Inferior parietal cortex (tissue), 1 donor: ENCODE measurements at regions not wholly inside any gene's neighbourhood (a gene's known extent, or its start where the extent isn't known, plus 50 kb on each side); places are given as distances from the start of the nearest gene placed in this dataset.

Source experiments
- DNase-seq: peaks from one replicate; pipeline ENCODE4 v3.0.0-alpha.2; 2016; ENCODE audit errors: extremely low spot score

- DNase-seq: no peak
These were observed 648.3 kb upstream of the CFAP20DC start for GRCh38 chr3:59698091-59698490.

DNA sequence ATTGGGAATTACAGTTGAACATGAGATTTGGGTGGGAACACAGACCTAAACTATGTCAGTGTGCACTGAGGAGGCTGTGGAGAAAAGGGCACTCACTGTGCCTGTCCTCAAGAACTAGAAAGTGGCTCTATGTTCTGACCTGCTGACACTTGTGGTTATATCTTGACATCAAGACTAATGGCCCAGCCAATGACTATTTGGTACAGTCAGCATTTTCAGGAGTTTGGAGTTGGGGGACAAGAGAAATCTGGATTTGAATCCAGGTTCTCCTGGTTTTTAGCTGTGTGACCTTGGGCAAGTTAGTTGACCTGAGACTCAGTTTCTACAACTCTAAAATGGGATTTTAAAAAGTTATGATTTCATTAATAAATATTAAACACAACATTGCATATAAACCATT lies 647.0 kb upstream of the CFAP20DC start:
- DNase-seq: no peak

DNA sequence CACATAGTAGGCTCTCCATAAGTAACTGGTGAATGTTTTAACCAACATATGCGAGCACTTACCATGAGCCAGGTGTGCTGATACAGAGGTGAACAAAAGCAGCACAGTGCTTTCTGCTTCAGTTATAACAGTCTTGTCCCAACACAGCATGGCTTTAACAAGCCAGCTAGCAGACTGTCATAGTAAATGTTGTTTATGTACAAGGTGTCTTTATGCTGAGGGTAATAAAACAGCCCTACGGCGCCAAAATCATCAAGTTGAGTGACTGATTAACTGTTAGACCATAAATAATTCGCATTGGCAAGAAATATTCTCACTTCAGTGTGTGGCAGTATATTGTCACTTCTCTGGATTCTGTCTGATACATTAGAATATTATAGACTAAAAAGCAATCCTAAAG lies 646.0 kb upstream of the CFAP20DC start:
- no peak for DNase-seq

- DNase-seq: no peak
These were observed 642.3 kb upstream of the CFAP20DC start for GRCh38 chr3:59692117-59692516.

DNA sequence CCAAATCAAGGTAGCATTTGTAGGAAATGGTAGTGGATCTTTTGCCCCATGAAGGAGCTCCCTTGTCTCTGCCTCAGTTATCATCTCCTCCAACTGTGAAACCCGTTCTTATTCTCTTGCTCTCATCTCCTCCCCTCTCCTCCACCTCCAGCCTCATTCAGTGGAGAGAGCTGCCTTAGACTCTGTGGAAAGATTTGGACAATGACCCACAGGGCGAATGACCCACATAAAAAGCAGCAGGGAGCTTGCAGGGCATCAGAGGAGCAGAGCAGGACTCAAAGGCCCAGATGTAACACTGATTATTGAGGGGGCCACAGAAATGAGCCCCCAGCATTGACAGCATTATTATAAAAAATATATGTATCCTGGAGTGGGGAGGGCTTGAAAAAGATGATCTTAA lies 641.1 kb upstream of the CFAP20DC start:
- no peak for DNase-seq

GRCh38 chr3:59688636-59689035 lies 638.8 kb upstream of the CFAP20DC start:
- no peak for DNase-seq

GRCh38 chr3:59685432-59685831 lies 635.6 kb upstream of the CFAP20DC start:
- DNase-seq: no peak

DNA sequence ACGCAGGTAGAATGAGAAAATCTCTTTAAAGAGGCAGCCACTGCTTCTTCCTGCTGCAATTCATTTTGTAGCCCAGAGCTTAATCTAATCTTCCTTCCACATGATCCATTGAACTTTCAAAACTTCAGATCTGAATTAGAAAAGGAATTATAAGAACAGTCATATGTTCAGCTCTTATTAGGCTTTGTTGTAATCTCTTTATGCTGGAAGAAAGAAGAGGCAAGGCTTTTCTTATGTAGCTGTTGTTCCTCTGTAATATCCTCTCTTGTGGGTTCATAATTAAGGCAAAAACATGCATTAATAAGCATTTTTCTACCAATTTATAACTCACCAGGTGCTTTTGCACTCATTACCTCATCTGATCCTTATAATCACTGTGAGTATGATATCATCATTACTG lies 634.9 kb upstream of the CFAP20DC start:
- DNase-seq: no peak

DNA sequence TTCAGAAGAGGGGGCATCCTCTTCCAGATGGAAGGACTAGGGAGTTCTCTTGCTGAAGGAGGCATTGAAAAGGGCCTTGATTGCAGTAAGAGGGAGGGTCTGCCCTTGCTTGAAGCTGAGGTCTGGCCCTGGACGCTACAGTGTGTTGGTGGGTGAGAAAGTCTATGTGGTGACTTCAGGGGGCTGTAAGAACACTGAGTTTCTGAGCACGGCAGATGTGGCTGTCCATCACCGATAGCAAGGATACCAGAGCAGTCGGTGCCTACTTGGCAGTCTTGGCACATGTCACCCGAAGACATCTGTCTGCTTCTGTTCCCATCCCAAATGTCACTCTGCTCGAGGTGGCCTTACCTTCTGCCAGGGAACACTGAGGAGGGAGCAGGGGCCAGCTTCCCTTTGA lies 631.1 kb upstream of the CFAP20DC start:
- no peak for DNase-seq

DNA sequence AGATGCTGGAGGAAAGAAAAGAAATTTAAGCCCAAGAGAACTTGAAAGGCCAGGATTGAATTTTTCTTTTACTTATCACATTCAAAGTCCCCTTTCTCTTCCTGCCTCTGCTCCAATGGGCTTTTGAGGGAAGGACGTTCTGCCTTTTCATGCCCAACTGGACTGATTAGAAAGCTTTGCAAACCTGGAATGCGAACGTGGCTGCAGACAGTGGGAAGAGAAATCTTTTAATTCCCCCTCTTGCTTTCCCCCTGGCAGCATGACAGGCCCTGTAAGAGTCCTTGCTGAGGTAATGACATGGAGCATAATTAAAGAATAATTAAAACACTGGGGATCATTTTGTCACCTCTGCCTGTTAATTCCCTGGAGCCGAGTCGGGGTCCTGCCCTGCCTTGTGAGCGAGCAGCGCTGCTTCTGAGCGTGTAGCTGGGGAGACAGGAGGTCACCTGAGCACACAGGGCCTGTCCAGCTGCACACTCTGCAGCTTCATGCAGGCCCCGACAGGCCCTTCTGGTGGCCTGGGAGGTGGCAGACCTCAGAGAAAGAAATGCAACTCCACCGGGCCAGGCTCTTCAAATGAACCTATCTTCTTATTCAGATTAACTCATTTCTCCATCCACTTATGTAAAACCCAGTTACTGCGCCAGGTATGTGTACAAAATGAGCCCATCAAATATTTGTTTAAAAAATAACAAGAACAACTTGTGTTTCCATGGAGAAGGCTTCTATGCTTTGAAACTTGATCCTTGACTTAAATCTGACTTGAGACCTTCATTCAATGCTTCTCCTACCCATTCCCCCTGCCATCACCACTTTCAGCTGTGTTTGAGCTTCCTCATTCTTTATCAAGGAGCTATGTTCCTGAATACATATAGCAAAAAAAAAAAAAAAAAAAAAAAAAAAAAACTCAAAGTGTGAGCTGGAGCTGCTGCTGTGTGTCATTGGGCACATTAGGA lies 628.2 kb upstream of the CFAP20DC start:
- DNase-seq: no peak

- DNase-seq: no peak
These were observed 625.7 kb upstream of the CFAP20DC start for GRCh38 chr3:59675495-59675894.

DNA sequence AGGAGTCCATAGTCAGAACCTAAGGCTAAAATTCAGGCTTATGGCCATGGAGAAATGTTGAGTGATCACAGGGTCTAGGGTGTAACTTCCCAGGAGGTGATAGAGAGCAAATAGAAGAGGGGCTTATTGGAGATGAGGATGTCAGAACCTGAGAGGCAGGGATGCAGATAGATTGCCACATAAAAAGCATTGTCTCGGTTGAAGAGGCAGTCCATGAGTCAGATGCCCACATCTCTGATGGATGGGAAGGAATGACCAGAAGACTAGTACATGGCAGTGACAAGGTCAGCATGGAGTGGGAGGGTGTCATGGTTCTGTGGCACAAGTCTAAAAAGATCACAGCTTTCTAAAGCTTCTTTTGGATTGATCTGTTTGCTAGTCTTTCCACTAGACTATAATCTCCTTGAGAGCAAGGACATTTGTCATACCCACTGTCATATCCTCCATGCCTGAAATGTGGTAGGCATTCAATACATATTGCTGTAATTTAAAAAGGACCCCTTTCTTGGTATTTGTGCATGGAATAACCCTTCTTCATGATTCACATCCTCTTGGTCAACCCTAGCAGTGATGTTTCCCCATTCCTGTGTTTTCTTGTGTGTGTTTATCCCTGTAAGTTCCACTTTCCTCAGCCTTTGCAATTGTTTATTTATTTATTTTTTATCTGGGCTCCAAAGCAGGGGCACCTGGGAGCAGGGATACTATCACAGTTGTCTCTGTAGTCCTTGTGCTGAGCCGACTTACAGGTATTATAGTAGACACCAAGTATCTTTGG lies 613.4 kb upstream of the CFAP20DC start:
- no peak for DNase-seq

GRCh38 chr3:59660852-59661625 lies 611.2 kb upstream of the CFAP20DC start:
- no peak for DNase-seq

- DNase-seq: no peak
These were observed 610.6 kb upstream of the CFAP20DC start for GRCh38 chr3:59660376-59660775.

DNA sequence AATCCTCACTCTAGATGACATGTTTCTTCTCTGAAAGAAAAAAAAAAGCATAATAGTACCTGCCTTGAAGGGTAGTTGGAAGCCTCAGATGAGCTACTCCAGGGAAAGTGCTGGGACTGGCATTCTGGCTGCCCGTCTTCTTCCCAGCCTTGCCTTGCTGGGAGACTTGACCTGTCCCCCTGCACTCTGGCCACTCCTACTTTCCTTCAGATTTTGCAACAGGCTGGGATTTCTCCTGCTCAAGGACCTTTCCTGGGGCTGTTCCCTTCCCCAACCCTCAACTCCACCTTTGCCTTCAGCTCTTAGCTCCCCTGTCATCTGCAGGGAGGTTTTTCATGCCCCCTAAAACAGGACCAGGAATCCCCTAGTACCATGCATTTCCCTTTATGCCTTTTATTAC lies 609.9 kb upstream of the CFAP20DC start:
- DNase-seq: no peak

- DNase-seq: no peak
These were observed 609.0 kb upstream of the CFAP20DC start for GRCh38 chr3:59658866-59659265.

GRCh38 chr3:59658274-59658673 lies 608.4 kb upstream of the CFAP20DC start:
- no peak for DNase-seq

DNA sequence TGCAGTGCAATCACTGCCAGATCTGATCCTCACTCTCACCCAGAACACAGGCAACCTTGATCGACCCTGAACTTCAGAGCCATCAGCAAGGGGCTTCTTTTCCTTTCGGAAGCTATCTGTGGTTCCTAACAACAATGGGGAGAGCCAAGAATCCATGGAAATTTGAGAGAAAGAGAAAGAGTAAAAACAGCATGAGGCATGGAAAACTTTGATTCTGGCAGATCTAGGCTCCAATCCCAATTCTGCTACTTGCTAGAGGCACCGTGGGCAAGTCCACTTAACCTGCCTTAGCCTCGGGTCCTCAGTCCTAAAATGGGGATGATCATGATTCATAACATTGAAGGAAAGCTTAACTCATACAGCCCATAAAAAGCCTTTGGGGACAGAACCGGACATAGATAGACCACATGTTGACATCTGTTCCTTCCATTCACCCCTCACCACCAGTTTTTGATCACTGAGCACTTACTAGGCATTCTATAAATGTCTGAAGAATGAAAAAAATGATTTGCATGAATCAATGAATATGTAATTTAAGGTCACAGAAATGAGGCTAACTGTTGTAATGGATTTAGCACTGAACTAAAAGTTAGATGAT lies 605.7 kb upstream of the CFAP20DC start:
- no peak for DNase-seq

DNA sequence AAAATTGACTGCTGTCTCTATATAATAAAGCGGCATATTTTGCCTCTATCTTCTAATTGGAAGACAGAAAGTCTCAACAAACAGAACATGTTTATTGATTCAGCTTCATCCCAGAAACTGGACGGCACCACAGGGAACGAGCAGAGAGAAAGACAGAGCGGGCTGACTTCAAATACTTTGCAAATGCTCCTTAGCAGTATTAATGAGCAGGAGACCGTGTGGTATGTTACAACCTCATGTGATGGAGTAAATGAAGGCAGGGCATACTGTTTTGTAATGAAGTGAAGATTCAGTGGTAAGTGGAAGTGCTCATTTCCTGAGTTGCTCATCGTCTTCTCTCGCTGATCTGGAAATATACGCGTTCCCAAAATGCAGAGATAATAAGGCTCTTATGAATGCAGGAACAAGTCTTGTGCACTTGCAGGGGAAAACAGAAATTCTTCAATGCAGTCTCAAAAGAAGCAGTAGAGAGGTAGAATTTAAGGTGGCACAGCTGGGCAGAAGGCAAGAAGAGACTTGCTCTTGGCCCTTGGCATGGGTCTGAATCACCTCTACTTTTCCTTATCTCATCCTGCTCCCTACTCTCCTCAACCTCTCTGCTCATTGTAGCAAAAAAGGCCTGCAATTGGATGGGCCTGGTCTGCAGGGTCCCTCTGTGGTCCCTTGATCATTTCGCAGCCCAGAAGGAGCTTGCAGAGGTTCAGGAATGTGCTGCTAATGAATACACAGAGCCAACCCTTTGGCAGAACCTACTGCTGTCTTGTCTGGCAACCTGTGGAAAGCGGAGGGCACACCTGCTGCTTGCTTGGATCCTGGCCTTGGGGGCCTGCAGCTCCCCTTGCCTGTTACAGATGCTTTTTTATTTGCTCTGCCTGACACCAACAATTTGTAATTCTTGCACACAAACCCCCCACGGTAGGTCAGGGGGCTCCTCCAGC lies 604.9 kb upstream of the CFAP20DC start:
- no peak for DNase-seq

- no peak for DNase-seq
These were observed 604.3 kb upstream of the CFAP20DC start for GRCh38 chr3:59654123-59654479.
